SHP77 treated with DMSO at 0.1 percent for 48 hours (cell line): ENCODE measurements at regions not wholly inside any gene's neighbourhood (a gene's known extent, or its start where the extent isn't known, plus 50 kb on each side); places are given as distances from the start of the nearest gene placed in this dataset.
"Not testable (repeated sequence)": the region's sequence is repeated elsewhere in the genome, so short reads cannot be mapped to it uniquely, and the experiment has no call there.

Experiments used
- DNase-seq: peaks from one replicate; lab custom pipeline; 2025; lab: John Stamatoyannopoulos, UW

- not testable (repeated sequence) for DNase-seq
These were observed 248.3 kb downstream of the CDH7 start for GRCh38 chr18:65998971-65999700.

- DNase-seq = no peak
These were observed 244.4 kb downstream of the CDH7 start for GRCh38 chr18:65995206-65995605.

- no peak for DNase-seq
These were observed 243.5 kb downstream of the CDH7 start for GRCh38 chr18:65994302-65994701.

- no peak for DNase-seq
These were observed 240.3 kb downstream of the CDH7 start for GRCh38 chr18:65990944-65991708.

- DNase-seq = no peak
These were observed 239.4 kb downstream of the CDH7 start for GRCh38 chr18:65990174-65990690.

- DNase-seq = no peak
These were observed 238.2 kb downstream of the CDH7 start for GRCh38 chr18:65988972-65989371.

- no peak for DNase-seq
These were observed 237.6 kb downstream of the CDH7 start for GRCh38 chr18:65988386-65988785.

GRCh38 chr18:65983750-65984149 is 232.9 kb downstream of the CDH7 start:
- DNase-seq = no peak

GRCh38 chr18:65975536-65975935 is 224.7 kb downstream of the CDH7 start:
- no peak for DNase-seq

GRCh38 chr18:65974758-65975157 is 223.9 kb downstream of the CDH7 start:
- DNase-seq = no peak

- no peak for DNase-seq
These were observed 217.6 kb downstream of the CDH7 start for GRCh38 chr18:65968239-65969004.

- peak; percentile 79 for DNase-seq
These were observed 204.9 kb downstream of the CDH7 start for GRCh38 chr18:65955747-65956146.

GRCh38 chr18:65954372-65954771 is 203.6 kb downstream of the CDH7 start:
- DNase-seq = no peak

GRCh38 chr18:65946777-65947176 is 196.0 kb downstream of the CDH7 start:
- no peak for DNase-seq

GRCh38 chr18:65943268-65943667 is 192.5 kb downstream of the CDH7 start:
- no peak for DNase-seq

- DNase-seq = no peak
These were observed 192.0 kb downstream of the CDH7 start for GRCh38 chr18:65942854-65943253.

GRCh38 chr18:65942104-65942503 is 191.3 kb downstream of the CDH7 start:
- DNase-seq = no peak

- DNase-seq = no peak
These were observed 190.7 kb downstream of the CDH7 start for GRCh38 chr18:65941482-65941881.
